CD4-positive, alpha-beta T cell (primary cell): ENCODE measurements at regions not wholly inside any gene's neighbourhood (a gene's known extent, or its start where the extent isn't known, plus 50 kb on each side); places are given as distances from the start of the nearest gene placed in this dataset.

Source experiments
- ATAC-seq: fragments of 200-7000 bp; cut with Tn5 transposase; one replicate; pipeline ENCODE4 v1.10.0; 2022; ENCODE audit warnings: mild to moderate bottlenecking; ENCODE audit not compliant: poor library complexity
- CTCF ChIA-PET: fragments of 350-600 bp; sonication (Branson Sonifier 250); formaldehyde crosslinking; loops from one replicate; lab custom pipeline; 2021; ENCODE audit warnings: antibody characterized with exemption, inconsistent platforms; lab: Charles Lee
- POLR2A ChIA-PET: fragments of 350-600 bp; sonication (Branson Sonifier 250); formaldehyde crosslinking; loops from one replicate; lab custom pipeline; 2021; ENCODE audit warnings: antibody characterized with exemption, inconsistent platforms; lab: Charles Lee
- DNase-seq, 14 experiments: peaks; one replicate each; pipeline ENCODE4 v3.0.0-alpha.2; 2013 to 2020; ENCODE audit warnings: mixed read lengths in 2 of 14
- H3K27ac ChIP-seq, 2 donors: one replicate each; pipeline versions ENCODE4 v1.5.1 to v1.7.0; 2013; ENCODE audit warnings: low read length in 2 of 2, low read depth in 1 of 2, mild to moderate bottlenecking in 1 of 2
- H3K27me3 ChIP-seq, 2 experiments: 1 replicate in 1 of 2; 2 replicates in 1 of 2; pipeline versions ENCODE4 v1.6.1 to v1.7.0; 2013; ENCODE audit warnings: low read length in 2 of 2, control low read depth in 1 of 2, mild to moderate bottlenecking in 1 of 2, moderate library complexity in 1 of 2; ENCODE audit not compliant: insufficient read depth in 2 of 2, control insufficient read depth in 1 of 2
- H3K36me3 ChIP-seq: one replicate; pipeline ENCODE4 v1.6.1; 2013; ENCODE audit warnings: low read length, control low read depth; ENCODE audit not compliant: insufficient read depth
- H3K4me1 ChIP-seq: one replicate; pipeline ENCODE4 v1.6.1; 2013; ENCODE audit warnings: low read length, control low read depth; ENCODE audit not compliant: insufficient read depth
- H3K4me3 ChIP-seq: one replicate; pipeline ENCODE4 v1.5.1; 2013; ENCODE audit warnings: mild to moderate bottlenecking, low read length, moderate library complexity
- H3K9me3 ChIP-seq, 2 experiments: 1 replicate in 1 of 2; 2 replicates in 1 of 2; pipeline versions ENCODE4 v1.6.1 to v1.7.0; 2013; ENCODE audit warnings: low read length in 2 of 2, mild to moderate bottlenecking in 2 of 2, control low read depth in 1 of 2, moderate library complexity in 1 of 2; ENCODE audit not compliant: control insufficient read depth in 1 of 2, insufficient read depth in 1 of 2
- H3K27ac Mint-ChIP-seq: one replicate; pipeline ENCODE4 v1.8.0; 2020; ENCODE audit warnings: mixed read lengths
- H3K27me3 Mint-ChIP-seq: one replicate; pipeline ENCODE4 v1.8.0; 2021; ENCODE audit warnings: mixed read lengths
- H3K36me3 Mint-ChIP-seq: one replicate; pipeline ENCODE4 v1.8.0; 2021; ENCODE audit warnings: low read depth, mixed read lengths
- H3K4me1 Mint-ChIP-seq: one replicate; pipeline ENCODE4 v1.8.0; 2021; ENCODE audit warnings: low read depth, mixed read lengths
- H3K4me3 Mint-ChIP-seq: one replicate; pipeline ENCODE4 v1.8.0; 2020; ENCODE audit warnings: mild to moderate bottlenecking, mixed read lengths
- H3K9me3 Mint-ChIP-seq: one replicate; pipeline ENCODE4 v1.8.0; 2020; ENCODE audit warnings: mixed read lengths
- intact Hi-C, 2 experiments: fragments of 100-400 bp; cut with DNase I in 1 of 2; cut with micrococcal nuclease in 1 of 2; formaldehyde crosslinking; loops; one replicate each; pipeline versions ENCODE4 v1.15.1 to v1.9.0; 2023 to 2025; cut with DNase I, micrococcal nuclease
- TF ChIP-seq, protein P1 (sequence below): fragments of 200-600 bp; IDR thresholded peaks from one replicate; pipeline ENCODE4 v1.8.0; 2022; ENCODE audit warnings: antibody characterized with exemption, mild to moderate bottlenecking

DNA sequence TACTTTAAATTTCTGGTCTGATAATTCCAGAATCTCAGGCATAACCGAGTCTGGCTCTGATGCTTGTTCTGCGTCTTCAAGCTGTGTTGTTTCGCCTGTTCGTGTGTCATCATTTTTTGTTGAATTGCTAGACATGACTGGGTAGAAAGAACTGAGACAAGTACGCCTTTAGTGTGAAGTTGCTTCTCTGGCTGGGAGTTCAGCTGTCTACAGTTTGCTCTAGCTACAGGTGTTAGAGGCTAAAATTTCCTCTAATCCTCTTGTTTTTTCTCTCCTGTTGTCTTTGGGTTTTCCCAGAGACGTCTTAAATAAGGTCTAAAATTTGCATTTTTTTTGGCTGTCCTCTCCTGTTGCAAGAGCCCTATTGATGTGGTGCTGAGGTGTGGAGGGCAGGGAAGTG, 100.3 kb downstream of the FAM50B start:
- POLR2A ChIA-PET: no interaction called here

DNA sequence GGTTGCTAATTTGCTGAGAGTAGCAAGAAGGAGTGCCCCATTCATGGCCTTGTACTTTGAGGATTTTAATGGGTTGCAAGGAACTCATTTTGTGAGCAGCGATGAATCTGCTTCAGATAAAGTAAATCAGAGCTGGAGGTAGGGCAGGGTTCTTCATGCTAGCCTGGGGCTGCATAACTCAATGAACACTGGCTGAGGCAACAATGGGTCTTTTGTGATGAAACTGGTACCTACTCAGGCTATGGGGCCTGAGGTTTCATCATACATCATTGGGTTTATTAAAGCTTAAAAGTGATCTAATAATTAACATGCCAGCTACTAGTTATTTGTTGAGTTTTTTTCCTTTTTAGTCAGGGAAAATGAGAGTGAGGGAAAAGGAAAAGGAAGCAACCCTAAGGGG, 106.9 kb downstream of the FAM50B start:
- no peaks in the 10 kb centered on the region for H3K36me3 Mint-ChIP-seq
- TF ChIP-seq, protein P1, sequence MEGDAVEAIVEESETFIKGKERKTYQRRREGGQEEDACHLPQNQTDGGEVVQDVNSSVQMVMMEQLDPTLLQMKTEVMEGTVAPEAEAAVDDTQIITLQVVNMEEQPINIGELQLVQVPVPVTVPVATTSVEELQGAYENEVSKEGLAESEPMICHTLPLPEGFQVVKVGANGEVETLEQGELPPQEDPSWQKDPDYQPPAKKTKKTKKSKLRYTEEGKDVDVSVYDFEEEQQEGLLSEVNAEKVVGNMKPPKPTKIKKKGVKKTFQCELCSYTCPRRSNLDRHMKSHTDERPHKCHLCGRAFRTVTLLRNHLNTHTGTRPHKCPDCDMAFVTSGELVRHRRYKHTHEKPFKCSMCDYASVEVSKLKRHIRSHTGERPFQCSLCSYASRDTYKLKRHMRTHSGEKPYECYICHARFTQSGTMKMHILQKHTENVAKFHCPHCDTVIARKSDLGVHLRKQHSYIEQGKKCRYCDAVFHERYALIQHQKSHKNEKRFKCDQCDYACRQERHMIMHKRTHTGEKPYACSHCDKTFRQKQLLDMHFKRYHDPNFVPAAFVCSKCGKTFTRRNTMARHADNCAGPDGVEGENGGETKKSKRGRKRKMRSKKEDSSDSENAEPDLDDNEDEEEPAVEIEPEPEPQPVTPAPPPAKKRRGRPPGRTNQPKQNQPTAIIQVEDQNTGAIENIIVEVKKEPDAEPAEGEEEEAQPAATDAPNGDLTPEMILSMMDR: no peak
- CTCF ChIA-PET: no interaction called here

More for the DNA sequence above, 100.3 kb downstream of the FAM50B start:
- Histone ChIP-seq H3K4me1 (no peaks in the 10 kb centered on the region), H3K36me3 (no peaks in the 10 kb centered on the region), H3K27ac (no peak overlapping the region), H3K9me3 (no peaks in the 10 kb centered on the region), H3K4me3 (no peak overlapping the region), H3K27me3 (peaks cover 3 to 7% of the 10 kb centered on the region in 2 experiments)
- intact Hi-C loops: no loop called here
- H3K36me3 Mint-ChIP-seq: no peaks in the 10 kb centered on the region
- no peak overlapping the region for H3K27ac Mint-ChIP-seq
- TF ChIP-seq, protein P1: no peak
- CTCF ChIA-PET: no interaction called here
- no peak overlapping the region for H3K4me3 Mint-ChIP-seq
- peaks cover 7% of the 10 kb centered on the region for H3K9me3 Mint-ChIP-seq
- ATAC-seq (no peak), DNase-seq (no peak)
- no peaks in the 10 kb centered on the region for H3K4me1 Mint-ChIP-seq
- peaks cover 68% of the 10 kb centered on the region for H3K27me3 Mint-ChIP-seq

DNA sequence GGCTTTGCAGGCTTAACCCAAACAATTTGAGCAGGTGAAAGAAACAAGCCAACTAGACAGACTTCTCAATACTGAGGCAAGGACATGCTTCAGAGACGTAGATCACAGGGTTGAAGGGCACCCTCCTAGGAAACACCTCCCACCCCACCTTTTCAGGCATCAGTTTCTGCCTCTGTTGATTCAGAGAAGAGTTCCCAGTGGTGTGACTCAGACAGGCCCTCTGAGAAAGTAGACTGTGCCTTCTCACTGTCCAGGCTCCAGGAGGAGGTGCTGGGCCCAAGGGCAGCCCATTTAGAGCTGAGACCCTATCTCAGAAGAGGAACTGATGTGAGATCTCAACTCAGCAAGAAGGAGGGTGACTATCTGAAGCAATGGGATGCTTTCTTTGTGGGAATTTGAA, 108.1 kb downstream of the FAM50B start:
- no peaks in the 10 kb centered on the region for H3K36me3 Mint-ChIP-seq
- no peaks in the 10 kb centered on the region for H3K36me3 ChIP-seq
- H3K27ac Mint-ChIP-seq: no peak overlapping the region
- no peak overlapping the region for H3K4me3 Mint-ChIP-seq
- peaks cover 16% of the 10 kb centered on the region for H3K9me3 Mint-ChIP-seq
- POLR2A ChIA-PET: no interaction called here
- no peak overlapping the region for H3K4me3 ChIP-seq
- no peaks in the 10 kb centered on the region for H3K4me1 ChIP-seq
- ATAC-seq (no peak), DNase-seq (no peak)
- H3K27me3 ChIP-seq: peaks cover 0 to 18% of the 10 kb centered on the region in 2 experiments
- no peaks in the 10 kb centered on the region for H3K4me1 Mint-ChIP-seq
- H3K27me3 Mint-ChIP-seq: peaks cover 32% of the 10 kb centered on the region
- TF ChIP-seq, protein P1: no peak
- peaks cover 0 to 16% of the 10 kb centered on the region in 2 experiments for H3K9me3 ChIP-seq
- intact Hi-C loops: no loop called here
- H3K27ac ChIP-seq: no peak overlapping the region
- CTCF ChIA-PET: no interaction called here

More for the DNA sequence above, 106.9 kb downstream of the FAM50B start:
- peaks cover 0 to 16% of the 10 kb centered on the region in 2 experiments for H3K9me3 ChIP-seq
- H3K4me3 Mint-ChIP-seq: no peak overlapping the region
- no peak overlapping the region for H3K27ac ChIP-seq
- peaks cover 16% of the 10 kb centered on the region for H3K9me3 Mint-ChIP-seq
- H3K27me3 Mint-ChIP-seq: peaks cover 41% of the 10 kb centered on the region
- DNase-seq (no peak), ATAC-seq (no peak)
- H3K4me3 ChIP-seq: no peak overlapping the region
- H3K4me1 ChIP-seq: no peaks in the 10 kb centered on the region
- no peak overlapping the region for H3K27ac Mint-ChIP-seq
- peaks cover 0 to 18% of the 10 kb centered on the region in 2 experiments for H3K27me3 ChIP-seq
- POLR2A ChIA-PET: no interaction called here
- intact Hi-C loops: no loop called here
- H3K36me3 ChIP-seq: no peaks in the 10 kb centered on the region
- H3K4me1 Mint-ChIP-seq: no peaks in the 10 kb centered on the region
